Stomach (tissue), 4 donors: ENCODE measurements at regions not wholly inside any gene's neighbourhood (a gene's known extent, or its start where the extent isn't known, plus 50 kb on each side); places are given as distances from the start of the nearest gene placed in this dataset.

ENCODE experiments used
- CTCF ChIP-seq, 7 experiments: fragments of 450-650 bp in 4 of 7; fragments of 200-600 bp in 3 of 7; sonication (generic) in 3 of 7; IDR thresholded peaks; one replicate each; pipeline ENCODE4 v1.5.1; 2016 to 2019; ENCODE audit warnings: antibody characterized with exemption in 7 of 7, control low read depth in 2 of 7, mild to moderate bottlenecking in 1 of 7
- EP300 ChIP-seq: sonication (generic); formaldehyde crosslinking; IDR thresholded peaks from one replicate; pipeline ENCODE4 v1.6.1; 2017; ENCODE audit warnings: antibody characterized with exemption
- POLR2A ChIP-seq, 4 donors: fragments of 450-650 bp; IDR thresholded peaks; one replicate each; pipeline ENCODE4 v1.6.1; 2016; ENCODE audit warnings: antibody characterized with exemption in 4 of 4, control low read depth in 2 of 4, mild to moderate bottlenecking in 1 of 4, moderate library complexity in 1 of 4

GRCh38 chrX:3445806-3446490, 99.5 kb upstream of the MXRA5 start:
- TF ChIP-seq EP300 (no peak), CTCF (IDR thresholded peaks at IDR 0.05) (no peak), POLR2A (IDR thresholded peaks at IDR 0.05) (no peak)
